Stimulated activated naive CD4-positive, alpha-beta T cell (primary cell): ENCODE measurements at regions not wholly inside any gene's neighbourhood (a gene's known extent, or its start where the extent isn't known, plus 50 kb on each side); places are given as distances from the start of the nearest gene placed in this dataset.
"Not testable (repeated sequence)": the region's sequence is repeated elsewhere in the genome, so short reads cannot be mapped to it uniquely, and the experiment has no call there.

Experiments
- DNase-seq, 6 experiments: peaks; one replicate each; lab custom pipeline; 2025; lab: John Stamatoyannopoulos, UW

GRCh38 chr4:22630161-22630975 is 62.4 kb upstream of the GBA3 start:
- DNase-seq: not testable (repeated sequence)

GRCh38 chr4:22631167-22631566 is 61.6 kb upstream of the GBA3 start:
- DNase-seq: not testable (repeated sequence)

- no peak for DNase-seq
These were observed 58.1 kb upstream of the GBA3 start for GRCh38 chr4:22634541-22635181.

GRCh38 chr4:22635182-22635549 is 57.6 kb upstream of the GBA3 start:
- not testable (repeated sequence) for DNase-seq

GRCh38 chr4:22635692-22636091 is 57.0 kb upstream of the GBA3 start:
- no peak for DNase-seq

- no peak for DNase-seq
These were observed 55.4 kb upstream of the GBA3 start for GRCh38 chr4:22637306-22637705.
